ENCODE measurements at regions not wholly inside any gene's neighbourhood (a gene's known extent, or its start where the extent isn't known, plus 50 kb on each side); places are given as distances from the start of the nearest gene placed in this dataset.

GRCh38 chr2:107469437-107469995, 357.2 kb upstream of the RGPD4 start (continued):
- TF ChIP-seq ZNF462 (CRISPR knock-in tag; IDR thresholded peaks at IDR 0.05), result no peak
- no peak for TF ChIP-seq STAT1 (IDR thresholded peaks at IDR 0.05; ENCODE audit: unreplicated experiment)
- TF ChIP-seq ZNF331 (CRISPR knock-in tag; IDR thresholded peaks at IDR 0.05; ENCODE audit: low read depth), result no peak
- TF ChIP-seq POLR2AphosphoS5 (IDR thresholded peaks at IDR 0.05; ENCODE audit: low read depth), result no peak
- TF ChIP-seq, protein P1, sequence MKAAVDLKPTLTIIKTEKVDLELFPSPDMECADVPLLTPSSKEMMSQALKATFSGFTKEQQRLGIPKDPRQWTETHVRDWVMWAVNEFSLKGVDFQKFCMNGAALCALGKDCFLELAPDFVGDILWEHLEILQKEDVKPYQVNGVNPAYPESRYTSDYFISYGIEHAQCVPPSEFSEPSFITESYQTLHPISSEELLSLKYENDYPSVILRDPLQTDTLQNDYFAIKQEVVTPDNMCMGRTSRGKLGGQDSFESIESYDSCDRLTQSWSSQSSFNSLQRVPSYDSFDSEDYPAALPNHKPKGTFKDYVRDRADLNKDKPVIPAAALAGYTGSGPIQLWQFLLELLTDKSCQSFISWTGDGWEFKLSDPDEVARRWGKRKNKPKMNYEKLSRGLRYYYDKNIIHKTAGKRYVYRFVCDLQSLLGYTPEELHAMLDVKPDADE (IDR thresholded peaks at IDR 0.05), result no peak
- no peak for TF ChIP-seq CREB1 (CRISPR knock-in tag; IDR thresholded peaks at IDR 0.05; ENCODE audit: low read depth)

DNA sequence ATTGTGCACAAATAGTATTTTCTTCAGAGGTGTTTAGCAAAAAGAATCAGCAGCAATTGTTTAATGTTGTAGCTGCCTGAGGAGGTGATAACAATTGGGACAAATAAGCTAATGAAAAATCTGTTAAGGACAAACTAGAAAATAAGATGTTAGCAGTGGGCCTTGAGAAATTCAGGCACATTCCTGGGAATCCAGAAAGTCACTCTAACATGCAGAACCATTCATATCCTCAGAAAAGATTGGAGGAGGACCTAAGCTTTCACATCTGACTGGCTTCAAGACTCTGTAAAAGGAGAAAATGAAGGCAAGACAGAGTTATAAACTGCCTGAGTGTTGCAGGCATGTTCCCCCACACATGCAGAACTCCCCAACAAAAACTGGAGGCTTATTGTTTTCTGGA, 353.5 kb upstream of the RGPD4 start:
- peaks cover 21% of the 10 kb centered on the region for H3K9me3 Mint-ChIP-seq
- Histone ChIP-seq H3K79me2 (replicated peaks; ENCODE audit: insufficient read depth) (no peaks in the 10 kb centered on the region), H3F3A (replicated peaks; ENCODE audit: low read depth) (no peaks in the 10 kb centered on the region), H2AFZ (peak overlapping the region; percentile 65; the same call in 1 of the 2 replicates), H3K9me2 (ENCODE audit: insufficient read depth) (no peaks in the 10 kb centered on the region), H4K20me1 (replicated peaks; ENCODE audit: insufficient read depth) (no peaks in the 10 kb centered on the region), H3K4me1 (ENCODE audit: insufficient read depth) (no peaks in the 10 kb centered on the region), H3K36me3 (ENCODE audit: insufficient read depth) (no peaks in the 10 kb centered on the region; the same call in 1 of the 2 replicates), H3K27me3 (ENCODE audit: insufficient read depth) (no peaks in the 10 kb centered on the region), H3K4me3 (no peak overlapping the region), H3K27ac (ENCODE audit: low read depth) (no peak overlapping the region), H3K4me2 (no peak overlapping the region)
- H3K27me3 Mint-ChIP-seq (ENCODE audit: insufficient read depth, low read depth, poor library complexity), result no peaks in the 10 kb centered on the region
- no peak overlapping the region for H3K4me3 Mint-ChIP-seq
- H3K27ac Mint-ChIP-seq, result no peak overlapping the region
- H3K4me1 Mint-ChIP-seq, result no peaks in the 10 kb centered on the region
- H3K36me3 Mint-ChIP-seq (ENCODE audit: low read depth), result peaks cover 14% of the 10 kb centered on the region; the same call in 2 of the 3 replicates
- no peak for ATAC-seq
- DNase-seq (ENCODE audit: low spot score), result no peak
- TF ChIP-seq JUNB (IDR thresholded peaks at IDR 0.05; ENCODE audit: unreplicated experiment) (no peak), CREB1 (CRISPR knock-in tag; IDR thresholded peaks at IDR 0.05; ENCODE audit: low read depth) (no peak), EZH2phosphoT487 (IDR thresholded peaks at IDR 0.05; ENCODE audit: unreplicated experiment) (no peak), REST (IDR thresholded peaks at IDR 0.05; ENCODE audit: unreplicated experiment) (no peak)
- TF ChIP-seq, protein P1 (IDR thresholded peaks at IDR 0.05), result no peak
